ENCODE measurements at regions not wholly inside any gene's neighbourhood (a gene's known extent, or its start where the extent isn't known, plus 50 kb on each side); places are given as distances from the start of the nearest gene placed in this dataset.

- DNase-seq: peak in 2 of 6 donors; percentile 3 to 41
- H3K4me3 ChIP-seq: no peak overlapping the region
- FAIRE-seq: no peak
- no peaks in the 10 kb centered on the region for H3K36me3 ChIP-seq
- no peak for TF ChIP-seq CTCF (IDR thresholded peaks at IDR 0.05)
- no peak overlapping the region for H3K27ac ChIP-seq
- H3K27me3 ChIP-seq: no peaks in the 10 kb centered on the region
- peak; percentile 38 to 55 (median 43) for ATAC-seq
- intact Hi-C loops (cut with DNase I): no loop called here
- no peaks in the 10 kb centered on the region for H3K9me3 ChIP-seq
- WGBS, 2 donors: 31 to 32% methylated on average over 5 of the region's 5 CpGs
- H3K4me1 ChIP-seq: no peaks in the 10 kb centered on the region
These were observed 307.2 kb downstream of the ABCC12 start for GRCh38 chr16:47848421-47849109.

- FAIRE-seq (no peak), ATAC-seq (no peak), DNase-seq (no peak)
- WGBS, 2 donors: 66 to 74% methylated on average over 6 of the region's 6 CpGs
- no peak for TF ChIP-seq CTCF (IDR thresholded peaks at IDR 0.05)
- no peak overlapping the region for H3K4me3 ChIP-seq
- no peaks in the 10 kb centered on the region for H3K4me1 ChIP-seq
- H3K27ac ChIP-seq: no peak overlapping the region
- H3K9me3 ChIP-seq: no peaks in the 10 kb centered on the region
- no peaks in the 10 kb centered on the region for H3K36me3 ChIP-seq
- H3K27me3 ChIP-seq: no peaks in the 10 kb centered on the region
- intact Hi-C loops (cut with DNase I): no loop called here
These were observed 308.4 kb downstream of the ABCC12 start for GRCh38 chr16:47847220-47847970.

- Histone ChIP-seq H3K4me1 (no peaks in the 10 kb centered on the region), H3K36me3 (no peaks in the 10 kb centered on the region), H3K27me3 (no peaks in the 10 kb centered on the region), H3K9me3 (no peaks in the 10 kb centered on the region), H3K27ac (no peak overlapping the region), H3K4me3 (no peak overlapping the region)
- intact Hi-C loops (cut with DNase I): no loop called here
- ATAC-seq: no peak
- TF ChIP-seq CTCF (IDR thresholded peaks at IDR 0.05): no peak
- FAIRE-seq: no peak
- DNase-seq: no peak
- WGBS, 2 donors: 49 to 55% methylated on average over 2 of the region's 2 CpGs
These were observed 321.2 kb downstream of the ABCC12 start for GRCh38 chr16:47834485-47835024.

- intact Hi-C loops (cut with DNase I): no loop called here
- Histone ChIP-seq H3K27ac (no peak overlapping the region), H3K4me3 (no peak overlapping the region), H3K27me3 (no peaks in the 10 kb centered on the region), H3K9me3 (no peaks in the 10 kb centered on the region), H3K36me3 (no peaks in the 10 kb centered on the region), H3K4me1 (no peaks in the 10 kb centered on the region)
- TF ChIP-seq CTCF (IDR thresholded peaks at IDR 0.05): no peak
- DNase-seq (no peak), FAIRE-seq (no peak), ATAC-seq (no peak)
- WGBS, 2 donors: 71 to 83% methylated on average over 1 of the region's 1 CpG
These were observed 322.0 kb downstream of the ABCC12 start for GRCh38 chr16:47833771-47834170.

All from pancreas (tissue), 10 donors.